Right atrium auricular region (tissue), 2 donors: ENCODE measurements at regions not wholly inside any gene's neighbourhood (a gene's known extent, or its start where the extent isn't known, plus 50 kb on each side); places are given as distances from the start of the nearest gene placed in this dataset.

ENCODE experiments used
- DNase-seq: peaks from one replicate; pipeline ENCODE4 v3.0.0-alpha.2; 2019; ENCODE audit warnings: low spot score
- H3K27ac ChIP-seq, 2 donors: fragments of 200-600 bp; sonication (generic); 1 replicate in 1 of 2; 2 replicates in 1 of 2; pipeline ENCODE4 v1.5.1; 2016 to 2019
- H3K27me3 ChIP-seq, 2 donors: fragments of 200-600 bp; sonication (generic); one replicate each; pipeline versions ENCODE4 v1.5.1 to v1.6.0; 2017 to 2019
- H3K36me3 ChIP-seq: fragments of 200-600 bp; sonication (generic); one replicate; pipeline ENCODE4 v1.5.1; 2016
- H3K4me1 ChIP-seq, 2 donors: fragments of 200-600 bp; sonication (generic); one replicate each; pipeline versions ENCODE4 v1.5.1 to v1.6.0; 2017 to 2019
- H3K4me3 ChIP-seq, 2 donors: fragments of 200-600 bp; sonication (generic); 1 replicate in 1 of 2; 2 replicates in 1 of 2; pipeline ENCODE4 v1.5.1; 2017 to 2019; ENCODE audit warnings: mild to moderate bottlenecking in 1 of 2, moderate library complexity in 1 of 2
- H3K9me3 ChIP-seq, 2 donors: fragments of 200-600 bp; sonication (generic); one replicate each; pipeline ENCODE4 v1.5.1; 2019
- TF ChIP-seq, protein P1 (sequence below), 2 donors: fragments of 200-600 bp; sonication (generic); IDR thresholded peaks; one replicate each; pipeline ENCODE4 v1.5.1; 2019; ENCODE audit warnings: antibody characterized with exemption in 2 of 2

DNA sequence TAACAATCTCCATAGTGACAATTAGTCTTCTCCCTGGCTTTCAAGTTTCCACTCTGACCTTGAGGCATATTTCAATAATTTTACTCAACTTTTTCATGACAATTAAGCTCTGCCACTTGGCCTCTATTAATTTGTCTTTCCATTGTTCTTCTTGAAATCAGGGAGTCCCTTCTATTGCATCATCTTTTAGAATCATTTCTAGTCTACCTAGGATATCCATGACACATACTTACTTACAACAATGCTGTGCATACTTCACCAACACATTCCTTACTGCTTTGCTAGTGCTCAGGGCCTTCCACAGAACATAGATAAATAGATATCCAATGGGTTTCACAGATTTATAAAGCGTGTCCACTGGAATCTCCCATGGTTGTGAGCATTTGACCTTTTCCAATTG, 331.5 kb upstream of the LRP1B start:
- no peaks in the 10 kb centered on the region for H3K9me3 ChIP-seq
- DNase-seq = no peak
- TF ChIP-seq, protein P1, sequence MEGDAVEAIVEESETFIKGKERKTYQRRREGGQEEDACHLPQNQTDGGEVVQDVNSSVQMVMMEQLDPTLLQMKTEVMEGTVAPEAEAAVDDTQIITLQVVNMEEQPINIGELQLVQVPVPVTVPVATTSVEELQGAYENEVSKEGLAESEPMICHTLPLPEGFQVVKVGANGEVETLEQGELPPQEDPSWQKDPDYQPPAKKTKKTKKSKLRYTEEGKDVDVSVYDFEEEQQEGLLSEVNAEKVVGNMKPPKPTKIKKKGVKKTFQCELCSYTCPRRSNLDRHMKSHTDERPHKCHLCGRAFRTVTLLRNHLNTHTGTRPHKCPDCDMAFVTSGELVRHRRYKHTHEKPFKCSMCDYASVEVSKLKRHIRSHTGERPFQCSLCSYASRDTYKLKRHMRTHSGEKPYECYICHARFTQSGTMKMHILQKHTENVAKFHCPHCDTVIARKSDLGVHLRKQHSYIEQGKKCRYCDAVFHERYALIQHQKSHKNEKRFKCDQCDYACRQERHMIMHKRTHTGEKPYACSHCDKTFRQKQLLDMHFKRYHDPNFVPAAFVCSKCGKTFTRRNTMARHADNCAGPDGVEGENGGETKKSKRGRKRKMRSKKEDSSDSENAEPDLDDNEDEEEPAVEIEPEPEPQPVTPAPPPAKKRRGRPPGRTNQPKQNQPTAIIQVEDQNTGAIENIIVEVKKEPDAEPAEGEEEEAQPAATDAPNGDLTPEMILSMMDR (IDR thresholded peaks at IDR 0.05) = no peak
- H3K36me3 ChIP-seq = no peaks in the 10 kb centered on the region
- H3K27ac ChIP-seq = no peak overlapping the region
- no peaks in the 10 kb centered on the region for H3K27me3 ChIP-seq
- H3K4me1 ChIP-seq = no peaks in the 10 kb centered on the region
- H3K4me3 ChIP-seq = no peak overlapping the region

DNA sequence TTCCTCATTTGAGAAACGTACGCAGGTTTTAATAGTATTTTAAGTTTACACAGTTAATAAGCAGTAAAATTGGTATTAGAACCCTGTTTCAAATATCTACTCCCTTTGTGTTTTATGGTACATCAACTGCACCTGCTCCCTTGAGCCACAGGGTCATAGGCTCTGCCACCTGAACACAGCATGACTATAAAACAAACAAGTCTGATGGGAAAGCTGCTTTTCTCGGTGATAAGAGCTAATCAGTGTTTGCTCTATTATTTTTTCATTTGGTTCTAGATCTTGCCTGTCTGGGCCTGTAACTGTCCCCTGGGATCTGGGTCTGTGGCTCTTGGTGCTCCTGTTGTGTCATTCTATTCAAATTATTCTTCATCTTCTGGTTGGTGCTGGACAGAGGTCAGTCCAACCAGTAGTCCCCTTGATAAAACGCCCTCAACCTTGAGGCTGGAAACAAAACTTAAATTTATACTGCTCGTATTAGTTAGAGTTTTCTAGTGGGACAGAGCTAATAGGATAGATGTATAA, 314.8 kb upstream of the LRP1B start:
- Histone ChIP-seq H3K27me3 (no peaks in the 10 kb centered on the region), H3K36me3 (no peaks in the 10 kb centered on the region), H3K4me3 (no peak overlapping the region), H3K4me1 (no peaks in the 10 kb centered on the region), H3K9me3 (no peaks in the 10 kb centered on the region), H3K27ac (no peak overlapping the region)
- no peak for DNase-seq
- TF ChIP-seq, protein P1 (IDR thresholded peaks at IDR 0.05) = no peak

DNA sequence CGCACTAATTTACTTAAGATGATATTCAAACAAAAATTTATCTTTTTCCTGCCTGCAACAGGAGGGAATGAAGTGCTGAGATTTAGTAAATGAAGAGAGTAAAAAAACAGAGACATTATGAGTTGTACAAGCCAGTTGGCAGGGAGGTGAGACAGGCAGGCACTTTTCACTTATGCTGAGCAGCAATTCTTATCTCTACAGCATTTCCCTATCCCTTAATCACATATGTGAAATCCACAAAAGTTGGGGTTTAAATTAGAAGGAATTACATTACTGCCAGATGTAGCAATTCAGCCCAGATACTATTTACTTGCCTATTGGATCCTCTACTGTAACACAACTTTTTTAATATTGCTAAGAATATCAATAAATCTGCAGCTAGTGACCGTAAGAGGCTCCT, 314.2 kb upstream of the LRP1B start:
- Histone ChIP-seq H3K9me3 (no peaks in the 10 kb centered on the region), H3K36me3 (no peaks in the 10 kb centered on the region), H3K4me3 (no peak overlapping the region), H3K4me1 (no peaks in the 10 kb centered on the region), H3K27me3 (no peaks in the 10 kb centered on the region), H3K27ac (no peak overlapping the region)
- TF ChIP-seq, protein P1 (IDR thresholded peaks at IDR 0.05) = no peak
- DNase-seq = no peak

DNA sequence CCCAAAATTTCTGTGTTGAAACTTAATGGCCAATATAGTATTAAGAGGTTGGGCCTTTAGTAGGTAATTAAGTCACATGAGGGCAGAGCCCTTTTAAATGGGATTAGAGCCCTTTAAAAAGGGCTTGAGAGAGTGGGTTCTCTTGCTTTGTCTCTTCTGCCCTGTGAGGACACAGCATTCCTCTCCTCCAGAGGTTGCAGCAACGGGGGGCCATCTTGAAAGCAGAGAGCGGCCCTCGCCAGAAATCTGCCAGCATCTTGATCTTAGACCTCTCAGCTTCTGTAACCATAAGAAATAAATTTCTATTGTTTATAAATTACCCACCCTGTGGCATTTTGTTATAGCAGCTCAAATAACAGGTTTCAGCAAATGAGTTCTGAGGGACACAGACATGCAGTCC, 305.0 kb upstream of the LRP1B start:
- H3K36me3 ChIP-seq = no peaks in the 10 kb centered on the region
- DNase-seq = no peak
- TF ChIP-seq, protein P1 (IDR thresholded peaks at IDR 0.05) = no peak
- H3K4me1 ChIP-seq = no peaks in the 10 kb centered on the region
- no peak overlapping the region for H3K4me3 ChIP-seq
- H3K9me3 ChIP-seq = no peaks in the 10 kb centered on the region
- H3K27ac ChIP-seq = no peak overlapping the region
- no peaks in the 10 kb centered on the region for H3K27me3 ChIP-seq

DNA sequence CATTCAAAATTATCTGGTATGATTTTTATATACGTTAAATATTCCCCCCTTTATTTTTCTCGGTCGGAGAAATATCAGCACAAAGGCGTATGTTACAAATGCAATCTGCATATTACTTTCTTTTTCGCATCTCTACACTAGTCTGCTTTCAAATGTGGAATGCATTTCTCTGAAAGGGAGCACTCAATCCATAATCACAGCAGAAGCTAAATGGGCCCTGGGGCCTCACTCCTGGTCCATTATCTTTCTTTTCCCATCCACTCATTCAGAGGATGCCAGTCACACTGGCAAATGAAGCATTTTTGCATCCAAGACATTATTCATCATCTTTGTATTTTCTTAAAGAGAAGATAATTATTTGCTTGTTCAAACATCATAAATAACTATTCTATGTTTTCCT, 295.2 kb upstream of the LRP1B start:
- Histone ChIP-seq H3K27me3 (no peaks in the 10 kb centered on the region), H3K4me3 (no peak overlapping the region), H3K27ac (no peak overlapping the region), H3K36me3 (no peaks in the 10 kb centered on the region), H3K4me1 (no peaks in the 10 kb centered on the region), H3K9me3 (no peaks in the 10 kb centered on the region)
- TF ChIP-seq, protein P1 (IDR thresholded peaks at IDR 0.05) = no peak
- DNase-seq = no peak

DNA sequence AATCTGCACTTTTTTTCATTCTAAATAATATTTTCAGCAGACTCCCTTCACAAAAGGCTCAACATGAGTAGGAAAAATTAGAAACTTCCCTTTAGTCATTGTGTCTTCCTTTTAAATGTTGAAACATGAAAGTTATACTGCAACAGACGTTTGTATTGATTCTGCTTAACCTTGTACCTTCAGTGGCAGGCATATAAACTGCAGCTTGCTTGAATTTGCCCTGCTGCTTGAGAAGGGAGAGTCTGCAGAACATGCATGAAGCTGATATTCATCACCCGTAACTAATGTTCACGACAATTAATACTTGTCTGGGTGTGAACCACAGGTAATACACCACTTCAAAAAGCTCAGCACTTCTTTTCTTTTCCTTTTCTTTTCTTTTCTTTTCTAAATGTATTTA, 294.7 kb upstream of the LRP1B start:
- Histone ChIP-seq H3K27ac (no peak overlapping the region), H3K27me3 (no peaks in the 10 kb centered on the region), H3K9me3 (no peaks in the 10 kb centered on the region), H3K36me3 (no peaks in the 10 kb centered on the region), H3K4me3 (no peak overlapping the region), H3K4me1 (no peaks in the 10 kb centered on the region)
- TF ChIP-seq, protein P1 (IDR thresholded peaks at IDR 0.05) = no peak
- no peak for DNase-seq
